ENCODE measurements at regions not wholly inside any gene's neighbourhood (a gene's known extent, or its start where the extent isn't known, plus 50 kb on each side); places are given as distances from the start of the nearest gene placed in this dataset.
A peak's percentile ranks its signal among the peaks of the same experiment; 100 is the strongest.

GRCh38 chr9:115210699-115211098 lies 92.7 kb upstream of the TNC start:
- no peak for DNase-seq

GRCh38 chr9:115211413-115212124 lies 93.6 kb upstream of the TNC start:
- no peak for DNase-seq

GRCh38 chr9:115212125-115212605 lies 94.2 kb upstream of the TNC start:
- DNase-seq: peak; percentile 9

GRCh38 chr9:115212832-115213231 lies 94.9 kb upstream of the TNC start:
- peak; percentile 11 for DNase-seq

- DNase-seq: no peak
These were observed 95.9 kb upstream of the TNC start for GRCh38 chr9:115213818-115214334.

GRCh38 chr9:115216873-115217272 lies 98.9 kb upstream of the TNC start:
- DNase-seq: no peak

GRCh38 chr9:115220319-115221005 lies 102.5 kb upstream of the TNC start:
- DNase-seq: no peak

- DNase-seq: no peak
These were observed 105.5 kb upstream of the TNC start for GRCh38 chr9:115223471-115223870.

- no peak for DNase-seq
These were observed 107.6 kb upstream of the TNC start for GRCh38 chr9:115225459-115226116.

GRCh38 chr9:115226152-115226551 lies 108.2 kb upstream of the TNC start:
- DNase-seq: no peak

GRCh38 chr9:115229496-115229895 lies 111.5 kb upstream of the TNC start:
- no peak for DNase-seq

GRCh38 chr9:115230924-115231515 lies 113.1 kb upstream of the TNC start:
- no peak for DNase-seq

GRCh38 chr9:115232181-115232774 lies 114.3 kb upstream of the TNC start:
- no peak for DNase-seq

GRCh38 chr9:115234094-115234493 lies 116.1 kb upstream of the TNC start:
- peak; percentile 8 for DNase-seq

GRCh38 chr9:115235221-115235620 lies 117.3 kb upstream of the TNC start:
- no peak for DNase-seq

GRCh38 chr9:115237385-115237998 lies 119.5 kb upstream of the TNC start:
- DNase-seq: no peak

GRCh38 chr9:115240676-115241075 lies 122.7 kb upstream of the TNC start:
- no peak for DNase-seq

GRCh38 chr9:115241641-115242040 lies 123.7 kb upstream of the TNC start:
- no peak for DNase-seq

GRCh38 chr9:115249488-115249887 lies 131.5 kb upstream of the TNC start:
- DNase-seq: no peak

- no peak for DNase-seq
These were observed 132.7 kb upstream of the TNC start for GRCh38 chr9:115250621-115251032.

GRCh38 chr9:115254287-115255180 lies 136.6 kb upstream of the TNC start:
- no peak for DNase-seq
